Stimulated activated CD4-positive, alpha-beta T cell treated with anti-CD3 and anti-CD28 coated beads, Interleukin-12 subunit alpha, Interleukin-12 subunit beta, amount 100 ng/mL, for 48 hours (primary cell): ENCODE measurements at regions not wholly inside any gene's neighbourhood (a gene's known extent, or its start where the extent isn't known, plus 50 kb on each side); places are given as distances from the start of the nearest gene placed in this dataset.

Source experiments
- DNase-seq, 3 donors: peaks; one replicate each; pipeline ENCODE4 v3.0.0-alpha.2; 2020; ENCODE audit warnings: low read depth in 2 of 3, low spot score in 1 of 3

GRCh38 chr7:25854059-25854458 is 297.9 kb upstream of the NFE2L3 start:
- DNase-seq = no peak

- no peak for DNase-seq
Measured at GRCh38 chr7:25854608-25855497, 297.1 kb upstream of the NFE2L3 start.

- no peak for DNase-seq
Measured at GRCh38 chr7:25855854-25856782, 295.9 kb upstream of the NFE2L3 start.

- no peak for DNase-seq
Measured at GRCh38 chr7:25857376-25858067, 294.5 kb upstream of the NFE2L3 start.

- DNase-seq = no peak
Measured at GRCh38 chr7:25858200-25858524, 293.8 kb upstream of the NFE2L3 start.

GRCh38 chr7:25858525-25859411 is 293.2 kb upstream of the NFE2L3 start:
- no peak for DNase-seq

- no peak for DNase-seq
Measured at GRCh38 chr7:25859412-25860274, 292.4 kb upstream of the NFE2L3 start.

- DNase-seq = no peak
Measured at GRCh38 chr7:25860275-25861163, 291.5 kb upstream of the NFE2L3 start.

- DNase-seq = no peak
Measured at GRCh38 chr7:25861164-25861496, 290.9 kb upstream of the NFE2L3 start.

GRCh38 chr7:25861601-25862260 is 290.3 kb upstream of the NFE2L3 start:
- DNase-seq = no peak

- DNase-seq = peak; percentile 90 to 96 (median 90)
Measured at GRCh38 chr7:25862261-25863004, 289.6 kb upstream of the NFE2L3 start.

- DNase-seq = no peak
Measured at GRCh38 chr7:25863005-25863728, 288.8 kb upstream of the NFE2L3 start.

GRCh38 chr7:25863729-25864110 is 288.3 kb upstream of the NFE2L3 start:
- no peak for DNase-seq

GRCh38 chr7:25864511-25864910 is 287.5 kb upstream of the NFE2L3 start:
- DNase-seq = no peak

- no peak for DNase-seq
Measured at GRCh38 chr7:25864943-25865751, 286.9 kb upstream of the NFE2L3 start.

- DNase-seq = no peak
Measured at GRCh38 chr7:25868509-25868908, 283.5 kb upstream of the NFE2L3 start.
